ENCODE measurements at regions not wholly inside any gene's neighbourhood (a gene's known extent, or its start where the extent isn't known, plus 50 kb on each side); places are given as distances from the start of the nearest gene placed in this dataset.
A peak's percentile ranks its signal among the peaks of the same experiment; 100 is the strongest.

DNA sequence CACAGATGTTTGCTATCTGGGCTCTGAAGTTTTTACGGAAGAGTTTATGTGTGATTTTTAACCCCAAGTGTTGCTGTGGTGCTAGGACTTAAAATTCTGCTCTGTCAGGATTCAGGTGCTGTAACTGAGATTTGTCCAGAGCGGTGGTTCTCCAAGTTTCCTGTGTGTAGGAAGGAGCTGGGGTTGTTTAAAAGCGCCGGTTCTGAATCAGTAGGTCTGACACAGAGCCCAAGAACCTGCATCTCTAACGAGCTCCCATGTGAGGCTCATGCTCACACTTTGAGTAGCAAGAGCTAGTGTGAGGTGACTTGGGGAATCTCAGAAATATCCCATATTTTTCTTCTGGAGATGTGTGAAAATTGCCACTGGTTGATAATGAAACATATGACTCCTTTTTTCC, 325.5 kb downstream of the SATB1 start:
- H2AFZ ChIP-seq (ENCODE audit: low read depth): peak overlapping the region; percentile 10
- ChIA-PET CTCF (no interaction called here), POLR2A (no interaction called here)
- H3K9me2 ChIP-seq: no peaks in the 10 kb centered on the region
- peaks cover 3 to 9% of the 10 kb centered on the region in 2 experiments for H3K4me1 ChIP-seq (ENCODE audit: control insufficient read depth in 1 of 2, insufficient read depth in 2 of 2, low read depth in 1 of 2, low read length in 1 of 2)
- H3K27ac ChIP-seq (ENCODE audit: low read depth in 2 of 2, low read length in 1 of 2): peak overlapping the region in 1 of 2 experiments; percentile 90; a peak in 3 of 4 replicates
- H3K4me2 ChIP-seq: peak overlapping the region; percentile 42
- H3K9ac ChIP-seq: peak overlapping the region; percentile 36; the same call in 1 of the 2 replicates
- DNase-seq: no peak
- H3F3A ChIP-seq (replicated peaks; ENCODE audit: insufficient read depth): peaks cover 24% of the 10 kb centered on the region
- H3K27me3 ChIP-seq (ENCODE audit: insufficient read depth): no peaks in the 10 kb centered on the region
- H3K79me2 ChIP-seq (ENCODE audit: insufficient read depth): no peaks in the 10 kb centered on the region
- TF ChIP-seq SIN3A (IDR thresholded peaks at IDR 0.05; ENCODE audit: borderline replicate concordance, low read depth, low read length): no peak
- TF ChIP-seq MXI1 (IDR thresholded peaks at IDR 0.05; ENCODE audit: low read depth, low read length): no peak
- no peak for TF ChIP-seq RFX5 (IDR thresholded peaks at IDR 0.05; ENCODE audit: low read length)
- no peak for TF ChIP-seq NRF1 (IDR thresholded peaks at IDR 0.05; ENCODE audit: low read depth, low read length)
- H3K4me3 ChIP-seq (ENCODE audit: low read depth in 2 of 2, low read length in 1 of 2): no peak overlapping the region
- H4K20me1 ChIP-seq (ENCODE audit: insufficient read depth): no peaks in the 10 kb centered on the region
- H3K9me3 ChIP-seq: no peaks in the 10 kb centered on the region
- H3K36me3 ChIP-seq (replicated peaks in 1 of 2; ENCODE audit: control insufficient read depth in 1 of 2, insufficient read depth in 2 of 2, low read length in 1 of 2): no peaks in the 10 kb centered on the region
- 93% methylated on average over 5 of the region's 5 CpGs for WGBS (ENCODE audit: low lambda C conversion rate)

DNA sequence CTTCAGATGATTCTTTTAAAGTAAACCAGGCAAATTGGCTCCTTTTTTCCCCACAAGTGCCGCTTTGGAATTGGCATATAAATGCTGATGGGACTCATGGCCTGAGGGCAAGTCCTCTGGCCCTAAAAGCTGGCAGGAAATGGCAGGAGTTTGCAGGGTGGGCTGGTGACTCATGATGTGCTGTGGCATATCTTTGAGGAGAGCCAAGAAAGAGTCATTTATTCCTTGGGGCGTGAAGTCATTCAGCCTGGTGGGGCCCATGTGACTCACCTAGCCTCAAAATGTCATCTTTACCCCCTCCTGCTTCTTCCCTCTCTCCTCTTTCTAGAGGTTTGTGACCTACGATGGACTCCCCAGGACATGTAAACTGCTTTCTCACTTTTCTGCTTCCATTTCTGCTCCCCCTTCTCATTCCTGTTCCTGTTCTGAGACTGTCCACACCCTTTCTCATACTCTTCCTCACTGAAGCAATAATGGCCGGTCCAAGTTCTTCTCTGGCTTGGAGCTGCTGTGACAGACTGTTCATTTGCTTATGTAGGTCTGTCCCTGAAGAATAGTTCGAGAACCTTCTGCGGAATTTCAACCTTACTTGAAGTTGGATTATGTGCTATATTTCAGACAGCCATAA, 326.1 kb downstream of the SATB1 start:
- Histone ChIP-seq H4K20me1 (ENCODE audit: insufficient read depth) (no peaks in the 10 kb centered on the region), H2AFZ (ENCODE audit: low read depth) (peak overlapping the region; percentile 66; the same call in 1 of the 2 replicates), H3K4me1 (ENCODE audit: control insufficient read depth in 1 of 2, insufficient read depth in 2 of 2, low read depth in 1 of 2, low read length in 1 of 2) (peaks cover 3 to 9% of the 10 kb centered on the region in 2 experiments), H3K9me2 (no peaks in the 10 kb centered on the region), H3K9me3 (no peaks in the 10 kb centered on the region), H3K9ac (peak overlapping the region; percentile 36), H3F3A (replicated peaks; ENCODE audit: insufficient read depth) (peaks cover 24% of the 10 kb centered on the region), H3K27ac (ENCODE audit: low read depth in 2 of 2, low read length in 1 of 2) (peak overlapping the region in 1 of 2 experiments; percentile 90; a peak in 3 of 4 replicates), H3K4me3 (ENCODE audit: low read depth in 2 of 2, low read length in 1 of 2) (no peak overlapping the region), H3K27me3 (ENCODE audit: insufficient read depth) (no peaks in the 10 kb centered on the region), H3K79me2 (ENCODE audit: insufficient read depth) (no peaks in the 10 kb centered on the region), H3K36me3 (replicated peaks in 1 of 2; ENCODE audit: control insufficient read depth in 1 of 2, insufficient read depth in 2 of 2, low read length in 1 of 2) (no peaks in the 10 kb centered on the region), H3K4me2 (peak overlapping the region; percentile 42)
- CTCF ChIA-PET: no interaction called here
- POLR2A ChIA-PET: no interaction called here
- DNase-seq: no peak
- WGBS (ENCODE audit: low lambda C conversion rate): 46% methylated on average over 6 of the region's 6 CpGs
- TF ChIP-seq FOXJ3 (CRISPR knock-in tag; IDR thresholded peaks at IDR 0.05) (no peak), GABPA (IDR thresholded peaks at IDR 0.05; ENCODE audit: low read depth) (no peak), REST (IDR thresholded peaks at IDR 0.05; ENCODE audit: low read depth, low read length) (no peak), SMC3 (IDR thresholded peaks at IDR 0.05; ENCODE audit: low read depth, low read length) (no peak), FOXM1 (IDR thresholded peaks at IDR 0.05; ENCODE audit: low read depth) (peak; percentile 82; the same call in 1 of the 2 replicates), ELF1 (IDR thresholded peaks at IDR 0.05) (no peak), RCOR1 (IDR thresholded peaks at IDR 0.05; ENCODE audit: low read length) (no peak), RFX5 (IDR thresholded peaks at IDR 0.05; ENCODE audit: low read length) (no peak), NFIC (IDR thresholded peaks at IDR 0.05; ENCODE audit: borderline replicate concordance) (peak; percentile 98), EP300 (IDR thresholded peaks at IDR 0.05; ENCODE audit: borderline replicate concordance in 1 of 2, low read depth in 1 of 2, low read length in 1 of 2) (peak; percentile 13 to 97; a peak in 3 of 4 replicates), ZBTB33 (IDR thresholded peaks at IDR 0.05; ENCODE audit: borderline replicate concordance, low read depth) (no peak), CHD2 (IDR thresholded peaks at IDR 0.05; ENCODE audit: low read length, partially characterized antibody) (no peak), TEAD4 (IDR thresholded peaks at IDR 0.05; ENCODE audit: borderline replicate concordance, insufficient read depth) (peak; percentile 80)
- TF ChIP-seq, protein P1, sequence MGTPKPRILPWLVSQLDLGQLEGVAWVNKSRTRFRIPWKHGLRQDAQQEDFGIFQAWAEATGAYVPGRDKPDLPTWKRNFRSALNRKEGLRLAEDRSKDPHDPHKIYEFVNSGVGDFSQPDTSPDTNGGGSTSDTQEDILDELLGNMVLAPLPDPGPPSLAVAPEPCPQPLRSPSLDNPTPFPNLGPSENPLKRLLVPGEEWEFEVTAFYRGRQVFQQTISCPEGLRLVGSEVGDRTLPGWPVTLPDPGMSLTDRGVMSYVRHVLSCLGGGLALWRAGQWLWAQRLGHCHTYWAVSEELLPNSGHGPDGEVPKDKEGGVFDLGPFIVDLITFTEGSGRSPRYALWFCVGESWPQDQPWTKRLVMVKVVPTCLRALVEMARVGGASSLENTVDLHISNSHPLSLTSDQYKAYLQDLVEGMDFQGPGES (IDR thresholded peaks at IDR 0.05; ENCODE audit: low read depth, low read length): no peak
- TF ChIP-seq, protein P2, sequence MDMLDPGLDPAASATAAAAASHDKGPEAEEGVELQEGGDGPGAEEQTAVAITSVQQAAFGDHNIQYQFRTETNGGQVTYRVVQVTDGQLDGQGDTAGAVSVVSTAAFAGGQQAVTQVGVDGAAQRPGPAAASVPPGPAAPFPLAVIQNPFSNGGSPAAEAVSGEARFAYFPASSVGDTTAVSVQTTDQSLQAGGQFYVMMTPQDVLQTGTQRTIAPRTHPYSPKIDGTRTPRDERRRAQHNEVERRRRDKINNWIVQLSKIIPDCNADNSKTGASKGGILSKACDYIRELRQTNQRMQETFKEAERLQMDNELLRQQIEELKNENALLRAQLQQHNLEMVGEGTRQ (IDR thresholded peaks at IDR 0.05; ENCODE audit: borderline replicate concordance, low read depth, low read length): no peak

Measured in SK-N-SH (cell line).